NCI-H69 (cell line): ENCODE measurements at regions not wholly inside any gene's neighbourhood (a gene's known extent, or its start where the extent isn't known, plus 50 kb on each side); places are given as distances from the start of the nearest gene placed in this dataset.

Source experiments
- DNase-seq: peaks from one replicate; lab custom pipeline; 2025; lab: John Stamatoyannopoulos, UW

DNA sequence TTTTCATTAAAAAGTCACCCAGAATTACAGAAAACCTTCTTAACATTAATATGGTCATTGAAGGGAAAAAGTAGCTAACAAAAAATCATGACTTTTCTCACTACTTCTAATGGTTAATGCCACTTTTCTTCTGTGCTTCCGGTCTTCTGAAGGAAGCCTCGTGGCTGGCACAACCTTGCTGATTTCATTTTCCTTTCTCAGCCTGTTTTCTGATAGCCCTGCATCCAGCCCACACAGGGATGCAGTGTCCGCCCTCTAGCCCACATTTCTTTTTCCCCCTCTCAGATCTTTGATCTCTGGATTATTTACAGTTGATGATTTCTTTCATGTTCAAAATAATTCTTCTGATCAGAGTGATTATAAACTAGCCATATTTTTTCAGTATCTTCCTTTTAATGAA is 655.4 kb upstream of the EPHA7 start:
- no peak for DNase-seq

GRCh38 chr6:94071835-94072234 is 652.5 kb upstream of the EPHA7 start:
- DNase-seq: peak; percentile 57

DNA sequence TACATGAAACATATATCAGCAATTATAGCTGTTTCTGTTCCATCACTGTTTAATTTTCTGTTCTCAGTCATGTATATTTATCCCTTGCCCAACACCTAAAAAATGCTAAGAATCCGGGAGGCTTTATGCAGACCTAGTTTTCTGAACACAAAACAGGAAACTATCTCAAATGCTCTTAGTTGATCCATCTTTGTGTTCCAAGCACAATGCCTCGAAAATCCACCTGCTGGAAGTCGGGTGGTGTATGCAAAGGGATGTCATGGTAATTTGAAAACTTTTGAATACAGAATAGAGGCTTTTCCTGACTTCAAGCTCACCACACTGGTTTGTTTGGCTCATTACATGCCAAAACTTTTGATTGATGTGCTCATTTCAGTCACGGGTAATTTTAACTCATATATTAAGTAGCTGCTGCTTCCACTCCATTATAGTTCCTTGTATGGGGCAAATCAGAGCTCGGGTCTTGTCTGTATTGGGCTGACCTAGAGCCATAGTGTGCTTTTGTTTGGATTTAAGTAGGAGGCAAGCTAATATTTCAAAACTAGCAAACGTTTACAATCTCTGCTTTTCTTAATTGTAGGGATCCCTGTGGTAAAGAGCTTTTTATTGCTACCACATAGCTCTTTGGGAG is 646.5 kb upstream of the EPHA7 start:
- DNase-seq: peak; percentile 82

- DNase-seq: peak; percentile 87
Measured at GRCh38 chr6:94052749-94053148, 633.4 kb upstream of the EPHA7 start.

DNA sequence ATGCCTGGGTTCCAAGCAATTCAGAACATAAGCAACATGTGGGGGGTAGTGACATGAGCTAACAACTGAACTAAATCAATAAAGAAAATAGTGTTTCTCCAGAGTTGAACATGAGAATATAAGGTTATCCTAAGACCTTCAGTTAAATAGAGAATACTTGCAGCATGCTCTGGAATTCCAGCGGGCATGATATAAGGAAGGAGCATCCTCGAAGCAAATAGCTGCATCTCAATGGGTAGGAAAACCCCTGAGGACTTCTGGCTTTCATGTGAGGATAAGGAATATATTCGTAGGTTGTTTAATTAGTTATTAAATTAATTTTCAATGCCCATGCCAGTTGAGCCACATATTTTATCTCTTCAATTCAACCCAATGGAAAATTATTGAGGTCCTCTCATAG is 631.2 kb upstream of the EPHA7 start:
- no peak for DNase-seq

GRCh38 chr6:94049001-94049400 is 629.6 kb upstream of the EPHA7 start:
- DNase-seq: no peak

- DNase-seq: peak; percentile 74
Measured at GRCh38 chr6:94045099-94045829, 625.9 kb upstream of the EPHA7 start.

DNA sequence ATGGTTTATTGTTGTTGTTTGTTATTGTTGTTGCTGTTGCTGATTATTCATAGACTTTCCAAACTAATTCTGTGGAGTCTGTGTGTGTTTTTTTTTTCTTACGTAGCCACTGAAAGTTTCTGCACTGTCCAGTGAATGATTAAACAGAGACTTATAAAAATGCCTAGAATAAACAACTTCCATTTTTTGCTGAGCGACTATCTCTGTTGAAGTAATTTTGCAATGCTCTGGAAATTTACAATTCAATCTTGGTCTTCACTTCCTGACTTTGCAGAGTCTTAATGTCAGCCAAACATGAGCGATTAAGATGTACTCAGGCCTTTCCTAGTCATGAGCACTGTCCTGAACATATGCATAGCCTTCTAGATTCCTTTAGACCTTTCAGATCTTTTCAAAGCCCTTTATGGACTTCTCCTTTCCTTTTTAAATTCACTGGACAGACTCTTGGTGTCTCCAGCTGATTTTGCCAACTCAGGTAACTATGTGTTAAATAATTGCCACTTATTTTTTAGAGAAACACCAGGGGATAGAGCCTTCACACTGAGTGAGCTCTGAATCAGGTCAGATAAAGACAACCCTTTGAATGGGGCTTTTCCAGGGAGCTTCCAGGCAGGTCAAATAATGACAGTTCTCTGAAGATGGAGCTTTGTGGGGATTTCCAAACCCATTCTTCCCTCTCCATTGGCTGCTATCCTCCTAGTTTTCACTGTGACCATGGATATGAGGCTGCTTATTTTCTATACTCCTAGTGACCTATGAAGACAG is 622.8 kb upstream of the EPHA7 start:
- DNase-seq: peak; percentile 16

- DNase-seq: no peak
Measured at GRCh38 chr6:94036024-94036423, 616.7 kb upstream of the EPHA7 start.

- no peak for DNase-seq
Measured at GRCh38 chr6:94027374-94027773, 608.0 kb upstream of the EPHA7 start.

DNA sequence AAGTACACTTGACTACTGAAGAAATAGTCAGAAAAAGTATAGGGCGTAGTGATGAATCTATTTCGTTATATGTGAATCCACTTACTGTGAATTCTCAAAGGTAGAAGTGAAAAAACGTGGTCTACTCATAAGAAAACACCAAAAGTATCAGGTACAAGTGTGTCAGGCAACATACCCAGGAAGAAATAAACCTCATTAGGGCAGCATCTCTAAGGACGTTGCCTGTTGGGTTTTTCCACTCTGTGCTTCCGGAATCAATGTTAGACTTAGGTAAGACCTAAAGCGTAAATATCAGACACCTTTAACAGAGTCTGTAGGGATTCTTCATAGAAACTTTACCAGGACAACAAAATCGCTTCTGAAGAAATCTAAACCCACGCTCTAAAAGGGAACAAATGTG is 607.2 kb upstream of the EPHA7 start:
- DNase-seq: no peak

DNA sequence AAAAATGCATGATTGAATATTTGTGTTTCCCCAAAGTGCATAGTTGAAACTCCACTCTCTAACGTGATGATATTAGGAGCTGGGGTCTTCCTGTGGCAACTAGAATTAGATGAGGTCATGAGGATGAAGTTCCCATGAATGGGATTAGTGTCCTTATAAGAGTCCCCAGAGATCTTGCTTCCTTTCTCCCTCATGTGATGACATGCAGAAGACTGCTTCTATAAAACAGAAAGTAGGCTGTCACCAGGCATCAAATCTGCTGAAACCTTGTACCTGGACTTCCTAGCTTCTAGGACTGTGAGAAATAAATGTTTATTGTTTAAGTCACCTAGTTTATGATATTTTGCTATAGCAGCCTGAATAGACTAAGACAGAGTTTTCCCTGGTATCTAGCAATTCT is 586.5 kb upstream of the EPHA7 start:
- DNase-seq: peak; percentile 10

GRCh38 chr6:93992976-93993375 is 573.6 kb upstream of the EPHA7 start:
- DNase-seq: peak; percentile 28

DNA sequence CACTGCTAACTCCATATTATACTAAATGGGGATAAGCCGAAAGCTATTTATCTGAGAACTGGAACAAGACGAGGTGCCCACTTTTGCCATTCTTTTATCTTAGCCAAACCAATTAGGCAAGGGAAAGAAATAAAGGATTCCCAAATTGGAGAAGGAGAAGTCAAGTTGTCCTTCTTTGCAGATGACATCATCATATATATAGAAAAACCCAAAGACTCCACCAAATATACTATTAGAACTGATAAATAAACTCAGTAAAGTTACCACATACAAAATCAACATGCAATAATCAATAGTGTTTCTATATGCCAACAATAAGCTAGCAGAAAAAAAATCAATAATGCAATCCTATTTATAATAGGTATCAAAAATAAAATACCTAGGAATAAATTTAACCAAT is 570.3 kb upstream of the EPHA7 start:
- DNase-seq: no peak

DNA sequence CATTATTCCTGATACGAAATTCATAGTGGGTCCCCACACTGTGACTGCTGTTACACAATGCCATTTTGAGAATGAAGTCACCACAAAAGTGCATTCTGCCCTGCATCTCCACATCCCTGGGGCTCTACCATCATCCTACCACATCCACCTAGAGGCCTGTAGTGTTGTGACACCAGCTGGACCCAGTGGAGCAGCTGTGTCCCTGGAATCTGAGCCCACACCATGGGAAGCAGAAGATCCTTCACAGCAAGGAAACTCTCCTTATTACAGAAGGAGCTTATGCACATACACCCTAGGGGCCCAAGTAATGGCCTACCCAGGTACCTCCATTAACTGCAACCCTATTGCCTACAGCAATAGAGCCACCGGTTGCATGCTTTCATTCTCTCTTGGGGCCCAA is 566.6 kb upstream of the EPHA7 start:
- DNase-seq: no peak

- no peak for DNase-seq
Measured at GRCh38 chr6:93975159-93975558, 555.8 kb upstream of the EPHA7 start.

- DNase-seq: no peak
Measured at GRCh38 chr6:93974332-93974731, 555.0 kb upstream of the EPHA7 start.

- DNase-seq: no peak
Measured at GRCh38 chr6:93972791-93973190, 553.4 kb upstream of the EPHA7 start.

GRCh38 chr6:93970684-93971083 is 551.3 kb upstream of the EPHA7 start:
- DNase-seq: peak; percentile 16

DNA sequence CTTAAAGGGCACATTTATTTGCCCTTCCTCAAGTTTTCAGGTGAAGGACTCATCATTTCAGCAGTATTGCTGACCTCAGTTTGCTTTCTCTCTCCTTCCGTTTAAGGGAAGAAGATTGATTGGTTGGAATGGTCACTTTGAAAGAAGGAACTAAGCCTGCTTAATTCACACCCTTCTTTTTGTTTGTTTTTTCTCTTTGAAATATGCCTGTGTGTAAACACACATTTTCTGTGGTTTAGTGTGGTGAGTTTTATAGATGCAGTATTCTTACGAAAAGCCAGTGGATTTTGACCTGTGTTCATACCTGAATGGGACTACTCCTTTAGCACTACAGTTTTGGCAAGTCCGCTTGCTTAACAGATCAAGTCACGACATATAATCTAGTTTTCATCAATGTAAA is 548.8 kb upstream of the EPHA7 start:
- DNase-seq: no peak

DNA sequence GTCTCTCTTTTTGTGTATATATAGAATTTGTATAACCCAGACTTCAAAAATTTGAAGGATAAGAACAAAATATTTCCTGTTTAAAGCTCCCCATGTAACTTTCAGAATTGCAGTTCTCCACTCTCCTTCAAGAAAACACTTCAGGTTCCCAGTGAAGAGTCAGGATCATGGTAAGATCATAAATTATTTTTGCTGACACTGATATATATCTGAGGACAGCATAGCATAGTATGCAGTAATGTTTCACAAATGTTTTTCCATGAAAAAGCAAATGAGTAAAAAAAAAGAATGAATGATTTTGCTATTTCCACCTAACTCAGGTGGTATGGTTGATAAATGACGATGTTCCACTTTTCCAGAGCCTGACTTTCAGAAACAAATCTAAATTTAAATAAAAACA is 545.6 kb upstream of the EPHA7 start:
- DNase-seq: no peak

- DNase-seq: peak; percentile 73
Measured at GRCh38 chr6:93964321-93964720, 545.0 kb upstream of the EPHA7 start.

GRCh38 chr6:93962566-93962965 is 543.2 kb upstream of the EPHA7 start:
- DNase-seq: peak; percentile 36
